GM23338 (cell line): ENCODE measurements at regions not wholly inside any gene's neighbourhood (a gene's known extent, or its start where the extent isn't known, plus 50 kb on each side); places are given as distances from the start of the nearest gene placed in this dataset.
A peak's percentile ranks its signal among the peaks of the same experiment; 100 is the strongest.

Experiments used
- CTCF ChIP-seq, 2 experiments: fragments of 200-600 bp in 1 of 2; sonication (generic) in 1 of 2; conservative IDR thresholded peaks; 2 replicates each; pipeline versions ENCODE4 v1.5.1 to v1.6.1; 2016 to 2017; ENCODE audit warnings: antibody characterized with exemption in 2 of 2, low read depth in 2 of 2, mild to moderate bottlenecking in 2 of 2, moderate library complexity in 1 of 2
- ETS1 ChIP-seq: IDR thresholded peaks from 2 replicates; pipeline ENCODE4 v1.6.1; 2016; ENCODE audit warnings: antibody characterized with exemption
- EZH2 ChIP-seq: fragments of 200-600 bp; sonication (generic); IDR thresholded peaks from one replicate; pipeline ENCODE4 v1.8.0; 2017; ENCODE audit warnings: antibody characterized with exemption, mild to moderate bottlenecking, low read depth; ENCODE audit not compliant: unreplicated experiment
- EZH2phosphoT487 ChIP-seq: fragments of 200-600 bp; sonication (generic); IDR thresholded peaks from one replicate; pipeline ENCODE4 v1.8.1; 2018; ENCODE audit warnings: antibody characterized with exemption; ENCODE audit not compliant: unreplicated experiment
- JUNB ChIP-seq: IDR thresholded peaks from one replicate; pipeline ENCODE4 v1.6.1; 2016; ENCODE audit warnings: antibody characterized with exemption; ENCODE audit not compliant: unreplicated experiment
- POLR2AphosphoS5 ChIP-seq: IDR thresholded peaks from 2 replicates; pipeline ENCODE4 v1.6.1; 2016; ENCODE audit warnings: antibody characterized with exemption, low read depth
- STAT1 ChIP-seq: IDR thresholded peaks from one replicate; pipeline ENCODE4 v1.6.1; 2016; ENCODE audit warnings: antibody characterized with exemption; ENCODE audit not compliant: unreplicated experiment
- ZNF114 ChIP-seq: fragments of 250-450 bp; sonication (Bioruptor Pico); IDR thresholded peaks from 2 replicates; pipeline ENCODE4 v1.5.0; 2020; ENCODE audit warnings: mild to moderate bottlenecking, moderate library complexity

DNA sequence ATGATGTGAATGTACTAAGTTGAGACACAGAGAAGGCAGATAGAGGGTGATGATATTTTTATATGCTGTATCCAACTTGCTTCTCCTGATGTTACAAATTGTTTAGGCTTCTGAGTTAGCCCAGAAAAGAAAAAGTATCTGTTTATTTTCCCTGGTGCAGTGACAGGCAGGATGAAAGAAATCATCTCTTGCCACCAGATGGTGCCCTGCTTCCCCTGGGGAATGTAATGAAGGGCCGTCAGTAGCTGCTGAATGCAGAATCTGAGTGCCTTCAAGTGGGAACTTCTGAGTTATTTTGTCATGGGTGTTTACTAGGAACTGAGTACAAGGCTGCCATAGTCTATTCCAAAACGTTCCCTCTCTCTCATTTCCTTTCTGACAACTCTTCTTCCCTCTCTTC is 525.6 kb downstream of the MBD2 start:
- TF ChIP-seq CTCF (conservative IDR thresholded peaks at IDR 0.05; ENCODE audit: low read depth in 2 of 2) = peak; percentile 84 to 86
- no peak for TF ChIP-seq ETS1
- no peak for TF ChIP-seq STAT1
- no peak for TF ChIP-seq POLR2AphosphoS5
- TF ChIP-seq EZH2 = no peak
- TF ChIP-seq JUNB = no peak
- no peak for TF ChIP-seq ZNF114 (CRISPR knock-in tag)
- no peak for TF ChIP-seq EZH2phosphoT487
